ENCODE measurements at regions not wholly inside any gene's neighbourhood (a gene's known extent, or its start where the extent isn't known, plus 50 kb on each side); places are given as distances from the start of the nearest gene placed in this dataset.

DNA sequence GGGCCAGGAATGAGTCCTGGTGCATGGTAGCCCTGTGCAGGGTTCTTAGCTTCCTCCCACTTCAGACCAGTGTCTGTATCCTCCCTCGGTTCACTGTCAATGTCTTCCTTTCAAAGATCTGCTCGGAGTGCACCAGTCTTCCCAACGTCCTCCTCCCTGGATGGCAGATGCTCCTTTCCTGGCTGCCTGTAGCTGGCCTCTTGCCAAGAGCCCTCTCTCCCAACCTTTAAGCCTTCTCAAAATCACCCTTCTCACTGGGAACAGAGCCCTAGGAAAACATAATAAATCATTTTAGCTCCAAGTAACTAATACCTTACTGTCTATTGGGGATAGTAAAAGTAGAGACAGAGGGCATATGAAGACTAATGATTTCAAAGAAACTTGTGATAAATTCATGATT, 490.6 kb downstream of the CCSER2 start:
- no peak for DNase-seq (ENCODE audit: low read depth in 2 of 2)
- no peak overlapping the region for H3K4me2 ChIP-seq (ENCODE audit: extremely low read depth, insufficient read depth, low read length)
- H3K9ac ChIP-seq (ENCODE audit: insufficient read depth, low read length), result no peak overlapping the region
- H3K9me3 ChIP-seq (ENCODE audit: control insufficient read depth, insufficient read depth, low read depth, low read length), result no peaks in the 10 kb centered on the region
- TF ChIP-seq EZH2 (IDR thresholded peaks at IDR 0.05; ENCODE audit: low read length, missing control alignments), result no peak
- TF ChIP-seq, protein P1, sequence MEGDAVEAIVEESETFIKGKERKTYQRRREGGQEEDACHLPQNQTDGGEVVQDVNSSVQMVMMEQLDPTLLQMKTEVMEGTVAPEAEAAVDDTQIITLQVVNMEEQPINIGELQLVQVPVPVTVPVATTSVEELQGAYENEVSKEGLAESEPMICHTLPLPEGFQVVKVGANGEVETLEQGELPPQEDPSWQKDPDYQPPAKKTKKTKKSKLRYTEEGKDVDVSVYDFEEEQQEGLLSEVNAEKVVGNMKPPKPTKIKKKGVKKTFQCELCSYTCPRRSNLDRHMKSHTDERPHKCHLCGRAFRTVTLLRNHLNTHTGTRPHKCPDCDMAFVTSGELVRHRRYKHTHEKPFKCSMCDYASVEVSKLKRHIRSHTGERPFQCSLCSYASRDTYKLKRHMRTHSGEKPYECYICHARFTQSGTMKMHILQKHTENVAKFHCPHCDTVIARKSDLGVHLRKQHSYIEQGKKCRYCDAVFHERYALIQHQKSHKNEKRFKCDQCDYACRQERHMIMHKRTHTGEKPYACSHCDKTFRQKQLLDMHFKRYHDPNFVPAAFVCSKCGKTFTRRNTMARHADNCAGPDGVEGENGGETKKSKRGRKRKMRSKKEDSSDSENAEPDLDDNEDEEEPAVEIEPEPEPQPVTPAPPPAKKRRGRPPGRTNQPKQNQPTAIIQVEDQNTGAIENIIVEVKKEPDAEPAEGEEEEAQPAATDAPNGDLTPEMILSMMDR (conservative IDR thresholded peaks at IDR 0.05 in 1 of 2, IDR thresholded peaks at IDR 0.05 in 1 of 2; ENCODE audit: low read depth in 1 of 2, low read length in 2 of 2), result no peak
- no peaks in the 10 kb centered on the region for H3K27me3 ChIP-seq (ENCODE audit: control insufficient read depth, insufficient read depth, low read length)
- no peak overlapping the region for H3K27ac ChIP-seq (ENCODE audit: insufficient read depth, low read length)
- H4K20me1 ChIP-seq (ENCODE audit: control insufficient read depth, extremely low read depth, insufficient read depth, low read length), result no peaks in the 10 kb centered on the region
- no peaks in the 10 kb centered on the region for H3K79me2 ChIP-seq (ENCODE audit: control insufficient read depth, insufficient read depth, low read length)
- H3K4me3 ChIP-seq (replicated peaks in 1 of 4; ENCODE audit: control extremely low read depth in 1 of 4, insufficient read depth in 1 of 4, low read depth in 3 of 4, low read length in 4 of 4), result no peak overlapping the region
- H2AFZ ChIP-seq (ENCODE audit: low read length), result no peak overlapping the region
- H3K36me3 ChIP-seq (ENCODE audit: control insufficient read depth, insufficient read depth, low read length), result no peaks in the 10 kb centered on the region
- H3K4me1 ChIP-seq (ENCODE audit: control insufficient read depth, extremely low read depth, insufficient read depth, low read length), result no peaks in the 10 kb centered on the region

DNA sequence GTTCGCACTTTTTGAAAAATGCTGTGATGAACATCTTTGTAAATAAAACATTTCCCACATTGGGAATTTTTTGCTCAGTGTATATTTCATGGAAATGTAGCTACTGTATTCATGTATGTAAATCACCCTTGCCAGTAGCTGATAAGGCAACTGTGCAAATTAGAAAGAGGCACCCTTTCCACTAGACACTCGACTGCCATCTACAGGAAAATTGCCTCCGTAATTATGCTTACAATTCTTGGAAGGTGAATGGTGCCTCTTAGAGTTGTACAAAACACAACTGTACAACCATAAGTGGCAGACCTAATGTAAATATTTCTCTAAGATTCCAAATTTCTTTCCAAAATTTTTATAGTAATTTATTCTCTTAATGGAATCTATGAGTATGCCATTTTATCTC, 491.7 kb downstream of the CCSER2 start:
- Histone ChIP-seq H3K9ac (ENCODE audit: insufficient read depth, low read length) (no peak overlapping the region), H3K36me3 (ENCODE audit: control insufficient read depth, insufficient read depth, low read length) (no peaks in the 10 kb centered on the region), H4K20me1 (ENCODE audit: control insufficient read depth, extremely low read depth, insufficient read depth, low read length) (no peaks in the 10 kb centered on the region), H3K4me2 (ENCODE audit: extremely low read depth, insufficient read depth, low read length) (no peak overlapping the region), H3K4me3 (replicated peaks in 1 of 4; ENCODE audit: control extremely low read depth in 1 of 4, insufficient read depth in 1 of 4, low read depth in 3 of 4, low read length in 4 of 4) (no peak overlapping the region), H3K79me2 (ENCODE audit: control insufficient read depth, insufficient read depth, low read length) (no peaks in the 10 kb centered on the region), H3K27ac (ENCODE audit: insufficient read depth, low read length) (no peak overlapping the region), H3K4me1 (ENCODE audit: control insufficient read depth, extremely low read depth, insufficient read depth, low read length) (no peaks in the 10 kb centered on the region), H3K27me3 (ENCODE audit: control insufficient read depth, insufficient read depth, low read length) (no peaks in the 10 kb centered on the region), H2AFZ (ENCODE audit: low read length) (no peak overlapping the region), H3K9me3 (ENCODE audit: control insufficient read depth, insufficient read depth, low read depth, low read length) (no peaks in the 10 kb centered on the region)
- no peak for TF ChIP-seq EZH2 (IDR thresholded peaks at IDR 0.05; ENCODE audit: low read length, missing control alignments)
- TF ChIP-seq, protein P1 (conservative IDR thresholded peaks at IDR 0.05 in 1 of 2, IDR thresholded peaks at IDR 0.05 in 1 of 2; ENCODE audit: low read depth in 1 of 2, low read length in 2 of 2), result no peak
- no peak for DNase-seq (ENCODE audit: low read depth in 2 of 2)

DNA sequence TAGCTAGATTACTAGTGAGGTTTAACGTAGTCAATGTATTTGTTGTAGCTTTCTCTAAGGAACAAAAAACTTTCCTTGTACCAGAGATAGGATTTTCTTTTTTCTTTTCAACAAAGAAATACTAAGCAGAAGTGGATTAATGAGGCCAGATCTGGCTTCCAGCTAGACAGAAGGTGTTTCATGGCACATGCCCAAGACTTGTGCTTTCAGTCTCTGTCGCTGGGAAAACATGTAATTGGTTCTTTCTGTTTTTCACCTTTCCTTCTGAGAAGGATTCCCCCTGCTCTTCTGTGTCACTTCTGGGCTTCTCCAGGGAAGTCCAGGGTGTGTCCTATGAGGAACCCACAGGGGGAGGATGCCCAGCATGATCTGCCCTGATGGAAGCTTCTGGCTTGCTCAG, 492.2 kb downstream of the CCSER2 start:
- Histone ChIP-seq H3K9me3 (ENCODE audit: control insufficient read depth, insufficient read depth, low read depth, low read length) (no peaks in the 10 kb centered on the region), H3K4me1 (ENCODE audit: control insufficient read depth, extremely low read depth, insufficient read depth, low read length) (no peaks in the 10 kb centered on the region), H2AFZ (ENCODE audit: low read length) (no peak overlapping the region), H3K79me2 (ENCODE audit: control insufficient read depth, insufficient read depth, low read length) (no peaks in the 10 kb centered on the region), H3K9ac (ENCODE audit: insufficient read depth, low read length) (no peak overlapping the region), H3K4me3 (replicated peaks in 1 of 4; ENCODE audit: control extremely low read depth in 1 of 4, insufficient read depth in 1 of 4, low read depth in 3 of 4, low read length in 4 of 4) (no peak overlapping the region), H3K36me3 (ENCODE audit: control insufficient read depth, insufficient read depth, low read length) (no peaks in the 10 kb centered on the region), H3K27ac (ENCODE audit: insufficient read depth, low read length) (no peak overlapping the region), H3K4me2 (ENCODE audit: extremely low read depth, insufficient read depth, low read length) (no peak overlapping the region), H3K27me3 (ENCODE audit: control insufficient read depth, insufficient read depth, low read length) (no peaks in the 10 kb centered on the region), H4K20me1 (ENCODE audit: control insufficient read depth, extremely low read depth, insufficient read depth, low read length) (no peaks in the 10 kb centered on the region)
- TF ChIP-seq, protein P1 (conservative IDR thresholded peaks at IDR 0.05 in 1 of 2, IDR thresholded peaks at IDR 0.05 in 1 of 2; ENCODE audit: low read depth in 1 of 2, low read length in 2 of 2), result no peak
- TF ChIP-seq EZH2 (IDR thresholded peaks at IDR 0.05; ENCODE audit: low read length, missing control alignments), result no peak
- DNase-seq (ENCODE audit: low read depth in 2 of 2), result no peak

Measured in fibroblast of lung (primary cell).